Fibroblast of skin of scalp (primary cell): ENCODE measurements at regions not wholly inside any gene's neighbourhood (a gene's known extent, or its start where the extent isn't known, plus 50 kb on each side); places are given as distances from the start of the nearest gene placed in this dataset.
A peak's percentile ranks its signal among the peaks of the same experiment; 100 is the strongest.
"Not testable (repeated sequence)": the region's sequence is repeated elsewhere in the genome, so short reads cannot be mapped to it uniquely, and the experiment has no call there.

Experiments used
- DNase-seq: peaks from one replicate; pipeline ENCODE4 v3.0.0-alpha.2; 2013

- DNase-seq = no peak
These were observed 105.6 kb upstream of the PLXNA2 start for GRCh38 chr1:208349694-208350330.

GRCh38 chr1:208350815-208351214 lies 106.6 kb upstream of the PLXNA2 start:
- no peak for DNase-seq

- DNase-seq = no peak
These were observed 107.7 kb upstream of the PLXNA2 start for GRCh38 chr1:208351838-208352237.

GRCh38 chr1:208353797-208354196 lies 109.6 kb upstream of the PLXNA2 start:
- DNase-seq = not testable (repeated sequence)

GRCh38 chr1:208357644-208358507 lies 113.7 kb upstream of the PLXNA2 start:
- no peak for DNase-seq

GRCh38 chr1:208358651-208359050 lies 114.5 kb upstream of the PLXNA2 start:
- DNase-seq = no peak

GRCh38 chr1:208362011-208362410 lies 117.8 kb upstream of the PLXNA2 start:
- no peak for DNase-seq

GRCh38 chr1:208366559-208366958 lies 122.4 kb upstream of the PLXNA2 start:
- DNase-seq = no peak

- DNase-seq = no peak
These were observed 124.9 kb upstream of the PLXNA2 start for GRCh38 chr1:208369045-208369444.

- no peak for DNase-seq
These were observed 125.5 kb upstream of the PLXNA2 start for GRCh38 chr1:208369658-208370057.

- peak; percentile 53 for DNase-seq
These were observed 130.3 kb upstream of the PLXNA2 start for GRCh38 chr1:208374391-208374941.

GRCh38 chr1:208381481-208381880 lies 137.3 kb upstream of the PLXNA2 start:
- DNase-seq = no peak

GRCh38 chr1:208387908-208388811 lies 144.0 kb upstream of the PLXNA2 start:
- no peak for DNase-seq

GRCh38 chr1:208393416-208393815 lies 149.2 kb upstream of the PLXNA2 start:
- no peak for DNase-seq

GRCh38 chr1:208393826-208394225 lies 149.6 kb upstream of the PLXNA2 start:
- DNase-seq = no peak

- no peak for DNase-seq
These were observed 153.1 kb upstream of the PLXNA2 start for GRCh38 chr1:208397286-208397685.

- no peak for DNase-seq
These were observed 160.8 kb upstream of the PLXNA2 start for GRCh38 chr1:208405014-208405413.

- no peak for DNase-seq
These were observed 165.0 kb upstream of the PLXNA2 start for GRCh38 chr1:208409176-208409575.

- no peak for DNase-seq
These were observed 166.2 kb upstream of the PLXNA2 start for GRCh38 chr1:208410409-208410808.

GRCh38 chr1:208413006-208413405 lies 168.8 kb upstream of the PLXNA2 start:
- DNase-seq = no peak

- no peak for DNase-seq
These were observed 174.5 kb upstream of the PLXNA2 start for GRCh38 chr1:208418667-208419066.

- DNase-seq = no peak
These were observed 175.7 kb upstream of the PLXNA2 start for GRCh38 chr1:208419746-208420420.
